Kidney (tissue), 13 donors: ENCODE measurements at regions not wholly inside any gene's neighbourhood (a gene's known extent, or its start where the extent isn't known, plus 50 kb on each side); places are given as distances from the start of the nearest gene placed in this dataset.

Source experiments
- DNase-seq, 5 donors: peaks; one replicate each; pipeline ENCODE4 v3.0.0-alpha.2; 2013 to 2020
- FAIRE-seq: peaks from 2 replicates; lab custom pipeline; 2012; peaks lifted over from hg19 to GRCh38; lab: Jason Lieb, UNC
- H3K27ac ChIP-seq, 2 donors: one replicate each; pipeline ENCODE4 v1.7.0; 2013; ENCODE audit warnings: low read depth in 2 of 2, low read length in 2 of 2, inconsistent platforms in 1 of 2
- H3K27me3 ChIP-seq: one replicate; pipeline ENCODE4 v1.7.1; 2013; ENCODE audit warnings: low read length, inconsistent platforms; ENCODE audit not compliant: control insufficient read depth, insufficient read depth
- H3K36me3 ChIP-seq, 3 donors: one replicate each; pipeline versions ENCODE4 v1.7.0 to v1.7.1; 2013; ENCODE audit warnings: low read length in 3 of 3, control low read depth in 1 of 3, inconsistent platforms in 1 of 3; ENCODE audit not compliant: insufficient read depth in 3 of 3, control insufficient read depth in 2 of 3
- H3K4me1 ChIP-seq, 3 donors: one replicate each; pipeline versions ENCODE4 v1.7.0 to v1.7.1; 2013; ENCODE audit warnings: low read length in 3 of 3, inconsistent platforms in 1 of 3, low read depth in 1 of 3; ENCODE audit not compliant: control insufficient read depth in 2 of 3, insufficient read depth in 2 of 3
- H3K4me3 ChIP-seq, 3 donors: one replicate each; pipeline versions ENCODE4 v1.7.0 to v1.8.1; 2013; ENCODE audit warnings: low read length in 3 of 3, control low read depth in 1 of 3, inconsistent platforms in 1 of 3
- H3K9ac ChIP-seq, 3 donors: one replicate each; pipeline versions ENCODE4 v1.7.0 to v1.7.1; 2013; ENCODE audit warnings: low read length in 3 of 3, control low read depth in 1 of 3, inconsistent platforms in 1 of 3
- H3K9me3 ChIP-seq, 3 donors: one replicate each; pipeline versions ENCODE4 v1.7.0 to v1.7.1; 2013; ENCODE audit warnings: low read length in 3 of 3, control low read depth in 1 of 3, inconsistent platforms in 1 of 3; ENCODE audit not compliant: control insufficient read depth in 2 of 3, insufficient read depth in 1 of 3
- CTCF ChIP-seq: IDR thresholded peaks from 3 replicates; pipeline ENCODE4 v1.5.1; 2012; ENCODE audit warnings: mild to moderate bottlenecking, moderate library complexity, borderline replicate concordance; ENCODE audit not compliant: insufficient read depth; ENCODE audit errors: extremely low read depth
- intact Hi-C: fragments of 100-400 bp; cut with DNase I; formaldehyde crosslinking; loops from one replicate; pipeline ENCODE4 v1.11.1; 2022
- donor health status: control.
- donor health status: control.
- donor health status: control.
- donor health status: control.
- donor health status: control.
- donor health status: DM: yes; HTN: yes; CAD: no.
- donor health status: Normal renal cell carcinoma (clear cell type).

DNA sequence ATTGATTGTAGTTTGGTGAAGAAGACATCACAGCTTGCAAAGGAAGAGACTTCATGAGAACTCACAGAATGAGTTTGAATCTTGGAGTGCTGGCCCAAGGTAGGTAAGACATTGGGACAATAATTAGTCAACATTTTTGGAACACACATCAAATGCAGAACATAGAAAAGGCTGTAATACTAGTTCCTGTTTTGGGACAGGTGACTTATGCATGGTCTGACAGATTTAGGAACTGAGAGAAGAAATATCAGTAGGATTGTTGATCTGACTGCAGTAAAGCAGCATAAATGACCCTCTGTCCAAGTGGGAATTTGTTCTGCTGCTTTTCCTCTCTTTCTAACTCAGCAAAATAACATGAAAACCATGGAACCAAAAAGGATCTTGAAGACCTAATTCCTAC is 102.3 kb upstream of the MAP3K7 start:
- Histone ChIP-seq H3K4me3 (no peak overlapping the region), H3K27ac (no peak overlapping the region), H3K9ac (no peak overlapping the region), H3K4me1 (no peaks in the 10 kb centered on the region), H3K27me3 (no peaks in the 10 kb centered on the region), H3K9me3 (no peaks in the 10 kb centered on the region), H3K36me3 (no peaks in the 10 kb centered on the region)
- no peak for TF ChIP-seq CTCF
- DNase-seq (no peak), FAIRE-seq (no peak)
- intact Hi-C loops, result no loop called here

DNA sequence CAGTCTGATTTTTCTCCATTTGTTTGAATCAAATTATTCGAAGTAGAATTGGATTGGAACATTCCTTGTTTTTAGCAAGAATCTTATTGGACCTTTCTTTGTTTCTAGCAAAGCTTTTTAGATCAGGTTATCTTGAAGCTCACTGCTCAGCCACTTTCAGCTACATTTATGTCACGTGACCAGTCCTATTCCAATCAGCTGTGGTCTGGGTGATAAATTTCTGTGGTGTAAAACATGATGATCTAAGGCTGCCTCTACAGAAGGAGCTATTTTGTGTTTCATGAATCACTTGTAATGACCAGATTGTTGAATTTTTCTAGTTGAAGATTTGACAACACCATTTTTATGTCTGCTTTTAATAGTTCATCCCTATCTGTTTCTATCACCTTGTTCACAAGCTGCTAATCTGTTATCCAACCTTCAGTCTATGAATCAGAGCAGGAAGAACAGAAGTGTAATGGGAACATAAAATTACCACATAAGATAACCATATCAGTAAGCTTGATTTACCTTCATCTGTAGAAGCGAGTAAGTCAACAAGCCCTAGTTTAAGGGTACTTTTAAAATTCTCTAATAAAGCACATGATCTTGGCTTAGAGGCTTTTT is 101.0 kb upstream of the MAP3K7 start:
- FAIRE-seq, result no peak
- intact Hi-C loops, result no loop called here
- no peak overlapping the region for H3K4me3 ChIP-seq
- no peaks in the 10 kb centered on the region for H3K27me3 ChIP-seq
- H3K36me3 ChIP-seq, result no peaks in the 10 kb centered on the region
- H3K9me3 ChIP-seq, result no peaks in the 10 kb centered on the region
- H3K27ac ChIP-seq, result no peak overlapping the region
- H3K9ac ChIP-seq, result no peak overlapping the region
- TF ChIP-seq CTCF, result no peak
- DNase-seq, result no peak
- H3K4me1 ChIP-seq, result no peaks in the 10 kb centered on the region

GRCh38 chr6:90681863-90682262 is 95.0 kb upstream of the MAP3K7 start:
- FAIRE-seq (no peak), DNase-seq (no peak)
- Histone ChIP-seq H3K4me1 (no peaks in the 10 kb centered on the region), H3K27ac (no peak overlapping the region), H3K9ac (no peak overlapping the region), H3K4me3 (no peak overlapping the region), H3K9me3 (no peaks in the 10 kb centered on the region), H3K27me3 (no peaks in the 10 kb centered on the region), H3K36me3 (no peaks in the 10 kb centered on the region)
- intact Hi-C loops, result no loop called here
- TF ChIP-seq CTCF, result no peak

DNA sequence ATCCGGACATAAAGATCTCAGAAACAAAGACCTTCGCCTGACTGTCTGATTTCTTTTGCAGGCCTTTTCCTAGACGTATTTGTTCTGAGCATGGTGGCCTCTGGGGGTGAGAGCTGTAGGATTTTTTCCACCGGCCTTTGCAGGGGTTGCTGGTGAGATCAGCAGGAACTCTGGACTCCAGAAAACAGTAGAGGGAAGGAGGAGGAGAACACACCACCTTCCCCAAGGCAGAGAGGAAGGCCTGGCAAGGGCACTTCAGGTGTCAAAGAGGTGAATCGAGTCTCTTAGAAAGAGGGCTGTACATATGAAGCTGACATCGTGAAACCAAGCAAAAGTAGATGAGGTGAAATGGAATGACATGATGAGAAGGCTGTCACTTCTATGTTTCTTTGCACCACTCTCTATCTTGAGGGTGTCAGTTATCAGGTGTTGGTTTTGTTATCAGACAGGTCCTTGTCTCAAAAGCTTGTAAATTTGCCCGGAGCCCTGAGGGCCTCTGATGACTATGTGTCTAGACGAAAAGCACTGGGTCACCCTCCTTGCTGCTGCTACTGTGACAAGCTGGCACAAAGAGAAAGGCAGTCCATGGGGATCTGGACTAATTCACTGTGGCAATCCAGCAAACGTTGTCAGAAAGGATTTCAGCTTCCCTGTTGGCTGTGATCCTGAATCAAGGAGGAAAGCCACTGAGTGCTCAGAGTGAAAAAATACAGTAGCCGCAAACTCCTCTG is 91.3 kb upstream of the MAP3K7 start:
- DNase-seq (no peak), FAIRE-seq (no peak)
- intact Hi-C loops, result no loop called here
- H3K9ac ChIP-seq, result no peak overlapping the region
- no peaks in the 10 kb centered on the region for H3K27me3 ChIP-seq
- no peak overlapping the region for H3K4me3 ChIP-seq
- H3K4me1 ChIP-seq, result no peaks in the 10 kb centered on the region
- H3K27ac ChIP-seq, result no peak overlapping the region
- no peaks in the 10 kb centered on the region for H3K36me3 ChIP-seq
- H3K9me3 ChIP-seq, result no peaks in the 10 kb centered on the region
- TF ChIP-seq CTCF, result no peak
